IMR-90 (cell line): ENCODE measurements at regions not wholly inside any gene's neighbourhood (a gene's known extent, or its start where the extent isn't known, plus 50 kb on each side); places are given as distances from the start of the nearest gene placed in this dataset.

Experiments
- ATAC-seq: fragments of 200-7000 bp; cut with Tn5 transposase; 2 replicates; pipeline ENCODE4 v1.9.1; 2020; ENCODE audit warnings: low read depth, mild to moderate bottlenecking, moderate library complexity
- BruUV-seq: library from RNA; stranded (reverse); fragments of 400-500 nt; replicated peaks from 2 replicates; lab custom pipeline; 2021; lab: Mats Ljungman, UMichigan
- CTCF ChIA-PET: fragments of 300-600 bp; formaldehyde crosslinking; extraction: SDS; loops from one replicate; lab custom pipeline; 2021; ENCODE audit warnings: antibody characterized with exemption; lab: Yijun Ruan, JAX
- POLR2A ChIA-PET: fragments of 300-600 bp; sonication (Branson Sonifier 250); formaldehyde crosslinking; loops from one replicate; lab custom pipeline; 2022; ENCODE audit warnings: antibody characterized with exemption; ENCODE audit not compliant: unreplicated experiment; lab: Charles Lee
- DNase-seq: peaks from one replicate; pipeline ENCODE4 v3.0.0; 2013
- H2AFZ ChIP-seq: replicated peaks from 2 replicates; pipeline ENCODE3; 2013; ENCODE audit warnings: low read length, mild to moderate bottlenecking; ENCODE audit not compliant: poor library complexity
- H2AK5ac ChIP-seq: 2 replicates; pipeline ENCODE4 v1.6.1; 2013; ENCODE audit warnings: low read depth, low read length, inconsistent platforms
- H2AK9ac ChIP-seq: replicated peaks from 2 replicates; pipeline ENCODE3; 2013; ENCODE audit warnings: mild to moderate bottlenecking, low read depth, low read length, moderate library complexity; ENCODE audit not compliant: poor library complexity
- H2BK120ac ChIP-seq: 2 replicates; pipeline ENCODE4 v1.6.1; 2013; ENCODE audit warnings: low read depth, low read length, inconsistent platforms
- H2BK15ac ChIP-seq: 3 replicates; pipeline ENCODE4 v1.6.1; 2013; ENCODE audit warnings: low read depth, low read length, inconsistent platforms
- H2BK20ac ChIP-seq: 2 replicates; pipeline ENCODE4 v1.6.1; 2013; ENCODE audit warnings: low read depth, mild to moderate bottlenecking, inconsistent platforms, low read length, moderate library complexity
- H2BK5ac ChIP-seq: 2 replicates; pipeline ENCODE4 v1.6.1; 2013; ENCODE audit warnings: mild to moderate bottlenecking, low read depth, low read length, inconsistent platforms; ENCODE audit not compliant: poor library complexity, severe bottlenecking
- H3K14ac ChIP-seq: replicated peaks from 2 replicates; pipeline ENCODE4 v1.6.1; 2013; ENCODE audit warnings: low read depth, low read length, inconsistent platforms
- H3K18ac ChIP-seq: 2 replicates; pipeline ENCODE4 v1.6.1; 2013; ENCODE audit warnings: low read depth, low read length, control low read depth
- H3K23ac ChIP-seq: 2 replicates; pipeline ENCODE4 v1.6.1; 2013; ENCODE audit warnings: low read depth, low read length, inconsistent platforms
- H3K27ac ChIP-seq: 2 replicates; pipeline ENCODE4 v1.5.1; 2013; ENCODE audit warnings: mild to moderate bottlenecking, control low read depth, low read length; ENCODE audit not compliant: insufficient read depth
- H3K27me3 ChIP-seq: 2 replicates; pipeline ENCODE4 v1.6.1; 2013; ENCODE audit warnings: low read length; ENCODE audit not compliant: control insufficient read depth, insufficient read depth
- H3K36me3 ChIP-seq: 2 replicates; pipeline ENCODE4 v1.6.1; 2013; ENCODE audit warnings: low read length, mixed read lengths; ENCODE audit not compliant: control insufficient read depth, insufficient read depth
- H3K4ac ChIP-seq: 2 replicates; pipeline ENCODE4 v1.6.1; 2013; ENCODE audit warnings: low read depth, low read length, inconsistent platforms
- H3K4me1 ChIP-seq: 2 replicates; pipeline ENCODE4 v1.6.1; 2013; ENCODE audit warnings: low read length, mixed read lengths; ENCODE audit not compliant: control insufficient read depth, insufficient read depth
- H3K4me2 ChIP-seq: 2 replicates; pipeline ENCODE4 v1.6.1; 2013; ENCODE audit warnings: low read depth, mild to moderate bottlenecking, control low read depth, low read length, moderate library complexity
- H3K4me3 ChIP-seq: 2 replicates; pipeline ENCODE4 v1.5.1; 2013; ENCODE audit warnings: low read depth, mild to moderate bottlenecking, control low read depth, low read length, moderate library complexity; ENCODE audit not compliant: insufficient read depth
- H3K56ac ChIP-seq: 2 replicates; pipeline ENCODE4 v1.6.1; 2013; ENCODE audit warnings: low read length, inconsistent platforms; ENCODE audit not compliant: insufficient read depth; ENCODE audit errors: extremely low read depth
- H3K79me1 ChIP-seq, 2 experiments: 2 replicates each; pipeline ENCODE4 v1.6.1; 2013; ENCODE audit warnings: low read length in 2 of 2, inconsistent platforms in 1 of 2, low read depth in 1 of 2
- H3K9ac ChIP-seq: 2 replicates; pipeline ENCODE4 v1.6.1; 2013; ENCODE audit warnings: low read depth, low read length, control low read depth
- H3K9me1 ChIP-seq: 2 replicates; pipeline ENCODE4 v1.6.1; 2013; ENCODE audit warnings: low read length, inconsistent platforms; ENCODE audit not compliant: insufficient read depth
- H3K9me3 ChIP-seq: 2 replicates; pipeline ENCODE4 v1.6.1; 2013; ENCODE audit warnings: low read length; ENCODE audit not compliant: control insufficient read depth, insufficient read depth
- H4K20me1 ChIP-seq: 2 replicates; pipeline ENCODE4 v1.6.1; 2013; ENCODE audit warnings: low read length, inconsistent platforms; ENCODE audit not compliant: insufficient read depth
- H4K5ac ChIP-seq: 2 replicates; pipeline ENCODE4 v1.6.1; 2013; ENCODE audit warnings: mild to moderate bottlenecking, low read depth, low read length, control low read depth
- H4K8ac ChIP-seq, 2 experiments: 2 replicates each; pipeline ENCODE4 v1.6.1; 2013; ENCODE audit warnings: low read depth in 2 of 2, low read length in 2 of 2, control low read depth in 1 of 2, inconsistent platforms in 1 of 2
- H4K91ac ChIP-seq: 2 replicates; pipeline ENCODE4 v1.6.1; 2013; ENCODE audit warnings: low read depth, low read length, inconsistent platforms; ENCODE audit not compliant: insufficient read depth
- FOS ChIP-seq: fragments of 150-350 bp; IDR thresholded peaks from 2 replicates; pipeline ENCODE4 v1.6.1; 2016; ENCODE audit warnings: low read depth, low read length
- MXI1 ChIP-seq: IDR thresholded peaks from 2 replicates; pipeline ENCODE4 v1.6.1; 2012; ENCODE audit warnings: low read depth, mild to moderate bottlenecking, low read length, moderate library complexity, borderline replicate concordance
- POLR2A ChIP-seq: IDR thresholded peaks from 2 replicates; pipeline ENCODE4 v1.6.1; 2012; ENCODE audit warnings: mild to moderate bottlenecking, low read depth, low read length
- WGBS, 2 experiments: methylation state at CpG; one replicate each; pipeline versions ENCODE4 v1.1.5 to v1.1.7; 2013; ENCODE audit warnings: missing lambda C conversion rate in 2 of 2; ENCODE audit not compliant: insufficient read length in 1 of 2; ENCODE audit errors: extremely low coverage in 2 of 2; 5-methylcytosine and 5-hydroxymethylcytosine counted together
- dilution Hi-C: fragments of 300-500 bp; cut with HindIII; formaldehyde crosslinking; loops from one replicate; pipeline ENCODE4 v1.14.3; 2018; ENCODE audit warnings: low sequenced_read_pairs; ENCODE audit not compliant: unreplicated experiment
- in situ Hi-C: fragments of 300-500 bp; cut with MboI; formaldehyde crosslinking; loops from 3 replicates; pipeline ENCODE4 v1.14.3; 2019; ENCODE audit warnings: low sequenced_read_pairs, inconsistent platforms, mixed read lengths
- intact Hi-C: fragments of 100-400 bp; cut with micrococcal nuclease; formaldehyde crosslinking; loops from 2 replicates; pipeline ENCODE4 v1.10.0; 2022

DNA sequence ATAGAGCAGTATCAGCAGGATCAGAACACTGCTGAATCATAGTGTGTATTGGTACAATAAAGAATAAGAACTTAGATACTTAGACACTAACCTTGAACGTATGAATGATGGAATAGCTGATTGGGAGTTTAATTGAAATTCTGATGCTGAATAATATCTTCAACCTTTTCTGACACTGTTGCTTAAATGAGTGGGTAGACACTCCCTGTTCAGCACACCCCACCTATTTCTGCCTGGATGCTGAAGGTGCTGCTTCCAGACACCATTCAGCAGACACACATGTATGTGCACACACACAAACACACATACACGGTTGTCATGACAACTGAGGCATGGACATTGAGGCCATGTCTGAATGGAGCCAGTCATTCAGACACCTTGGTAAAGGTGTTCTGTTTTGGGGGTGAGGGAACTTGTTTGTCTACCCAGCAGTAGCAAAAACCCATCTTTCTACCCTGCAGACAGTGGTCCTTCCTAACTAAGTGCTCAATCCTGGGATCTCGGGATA, 54.3 kb downstream of the TMEM215 start:
- Histone ChIP-seq H2AFZ (no peak overlapping the region), H3K4ac (no peak overlapping the region), H3K36me3 (no peaks in the 10 kb centered on the region), H4K91ac (no peak overlapping the region), H3K9me1 (no peaks in the 10 kb centered on the region), H3K4me2 (no peak overlapping the region), H4K5ac (no peak overlapping the region), H3K9ac (no peak overlapping the region), H3K79me1 (no peaks in the 10 kb centered on the region), H3K18ac (no peak overlapping the region), H2AK5ac (no peak overlapping the region), H3K4me1 (no peaks in the 10 kb centered on the region), H3K9me3 (no peaks in the 10 kb centered on the region), H2BK5ac (no peak overlapping the region), H2BK15ac (no peak overlapping the region), H3K14ac (no peak overlapping the region), H3K56ac (no peak overlapping the region), H2BK20ac (no peak overlapping the region), H3K27ac (no peak overlapping the region), H3K27me3 (no peaks in the 10 kb centered on the region; the same call in 1 of the 2 replicates), H4K8ac (no peak overlapping the region), H2AK9ac (no peak overlapping the region), H2BK120ac (no peak overlapping the region), H3K23ac (no peak overlapping the region), H3K4me3 (no peak overlapping the region), H4K20me1 (no peaks in the 10 kb centered on the region)
- in situ Hi-C loops (no loop called here), intact Hi-C loops (no loop called here), dilution Hi-C loops (no loop called here)
- no TSS peak for BruUV-seq
- ChIA-PET CTCF (no interaction called here), POLR2A (no interaction called here)
- ATAC-seq = no peak
- WGBS, 2 experiments = no CpG with 5 or more reads among the region's 3 CpGs
- TF ChIP-seq MXI1 (no peak), POLR2A (no peak), FOS (no peak)
- DNase-seq = no peak
